OCI-LY3 (cell line): ENCODE measurements at regions not wholly inside any gene's neighbourhood (a gene's known extent, or its start where the extent isn't known, plus 50 kb on each side); places are given as distances from the start of the nearest gene placed in this dataset.

Source experiments
- CTCF ChIP-seq: fragments of 200-600, 300-600 bp; sonication (generic); IDR thresholded peaks from 2 replicates; pipeline ENCODE4 v1.5.1; 2014; ENCODE audit warnings: antibody characterized with exemption, low read length, low read depth
- EZH2phosphoT487 ChIP-seq: fragments of 200-600 bp; shearing (Covaris generic); IDR thresholded peaks from 2 replicates; pipeline ENCODE4 v1.6.1; 2018; ENCODE audit warnings: antibody characterized with exemption, mixed run types, low read depth

GRCh38 chr18:61741881-61742454 lies 150.8 kb downstream of the RNF152 start:
- TF ChIP-seq CTCF (no peak), EZH2phosphoT487 (no peak)
